Calu3 (cell line): ENCODE measurements at regions not wholly inside any gene's neighbourhood (a gene's known extent, or its start where the extent isn't known, plus 50 kb on each side); places are given as distances from the start of the nearest gene placed in this dataset.

Experiments used
- BruUV-seq: library from RNA; stranded (reverse); fragments of 400-500 nt; replicated peaks from 2 replicates; lab custom pipeline; 2021; lab: Mats Ljungman, UMichigan
- CTCF ChIA-PET: fragments of 300-600 bp; sonication (Branson Sonifier 250); formaldehyde crosslinking; loops from one replicate; lab custom pipeline; 2022; ENCODE audit warnings: antibody characterized with exemption; lab: Charles Lee
- DNase-seq: peaks from one replicate; pipeline ENCODE4 v3.0.0; 2022
- H3K27ac Mint-ChIP-seq: one replicate; pipeline ENCODE4 v1.8.0; 2022; ENCODE audit warnings: mixed read lengths; ENCODE audit not compliant: unreplicated experiment
- H3K27me3 Mint-ChIP-seq: one replicate; pipeline ENCODE4 v1.8.0; 2022; ENCODE audit warnings: mixed read lengths; ENCODE audit not compliant: unreplicated experiment
- H3K36me3 Mint-ChIP-seq: one replicate; pipeline ENCODE4 v1.8.0; 2022; ENCODE audit warnings: mild to moderate bottlenecking, moderate library complexity, mixed read lengths; ENCODE audit not compliant: insufficient read depth, unreplicated experiment
- H3K4me1 Mint-ChIP-seq: one replicate; pipeline ENCODE4 v1.8.0; 2022; ENCODE audit warnings: mild to moderate bottlenecking, low read depth, mixed read lengths; ENCODE audit not compliant: unreplicated experiment
- H3K4me3 Mint-ChIP-seq: one replicate; pipeline ENCODE4 v1.8.0; 2022; ENCODE audit warnings: mild to moderate bottlenecking, low read depth, moderate library complexity, mixed read lengths; ENCODE audit not compliant: unreplicated experiment
- H3K9me3 Mint-ChIP-seq: one replicate; pipeline ENCODE4 v1.8.0; 2022; ENCODE audit warnings: low read depth, mixed read lengths; ENCODE audit not compliant: unreplicated experiment
- intact Hi-C: fragments of 100-400 bp; cut with micrococcal nuclease; formaldehyde crosslinking; loops from one replicate; pipeline ENCODE4 v1.10.0; 2022; ENCODE audit not compliant: unreplicated experiment
- TF ChIP-seq, protein P1 (sequence below): fragments of 200-600 bp; IDR thresholded peaks from one replicate; pipeline ENCODE4 v1.8.0; 2022; ENCODE audit warnings: antibody characterized with exemption; ENCODE audit not compliant: unreplicated experiment

DNA sequence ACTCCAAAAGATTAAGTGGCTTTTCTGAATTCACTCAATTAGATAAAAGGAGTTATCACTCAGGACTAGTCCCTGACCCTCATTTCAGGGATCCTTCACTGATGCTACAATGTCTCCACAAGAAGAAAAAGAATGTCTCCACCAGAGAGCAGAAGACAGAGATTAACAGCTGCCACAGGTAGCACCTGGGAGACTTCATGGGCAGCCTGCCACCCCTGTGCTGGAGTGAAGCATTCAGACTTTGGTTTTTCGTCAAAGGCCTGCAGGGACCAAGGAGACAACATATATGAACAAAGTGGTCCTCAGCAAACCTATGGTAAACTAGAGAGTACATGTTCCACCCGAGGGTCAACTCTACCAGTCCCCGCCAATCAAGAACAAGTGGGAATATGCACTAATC lies 197.0 kb upstream of the ACVR2A start:
- no TSS peak for BruUV-seq
- no peak for DNase-seq
- CTCF ChIA-PET, result no interaction called here
- Mint-ChIP-seq H3K27ac (no peak overlapping the region), H3K9me3 (no peaks in the 10 kb centered on the region), H3K27me3 (no peaks in the 10 kb centered on the region), H3K4me1 (peaks cover 17% of the 10 kb centered on the region), H3K36me3 (no peaks in the 10 kb centered on the region), H3K4me3 (no peak overlapping the region)
- intact Hi-C loops, result loop anchor here (10.0 kb wide), 1 partner anchor 563 kb away; no protein-coding TSS in a partner anchor
- TF ChIP-seq, protein P1, sequence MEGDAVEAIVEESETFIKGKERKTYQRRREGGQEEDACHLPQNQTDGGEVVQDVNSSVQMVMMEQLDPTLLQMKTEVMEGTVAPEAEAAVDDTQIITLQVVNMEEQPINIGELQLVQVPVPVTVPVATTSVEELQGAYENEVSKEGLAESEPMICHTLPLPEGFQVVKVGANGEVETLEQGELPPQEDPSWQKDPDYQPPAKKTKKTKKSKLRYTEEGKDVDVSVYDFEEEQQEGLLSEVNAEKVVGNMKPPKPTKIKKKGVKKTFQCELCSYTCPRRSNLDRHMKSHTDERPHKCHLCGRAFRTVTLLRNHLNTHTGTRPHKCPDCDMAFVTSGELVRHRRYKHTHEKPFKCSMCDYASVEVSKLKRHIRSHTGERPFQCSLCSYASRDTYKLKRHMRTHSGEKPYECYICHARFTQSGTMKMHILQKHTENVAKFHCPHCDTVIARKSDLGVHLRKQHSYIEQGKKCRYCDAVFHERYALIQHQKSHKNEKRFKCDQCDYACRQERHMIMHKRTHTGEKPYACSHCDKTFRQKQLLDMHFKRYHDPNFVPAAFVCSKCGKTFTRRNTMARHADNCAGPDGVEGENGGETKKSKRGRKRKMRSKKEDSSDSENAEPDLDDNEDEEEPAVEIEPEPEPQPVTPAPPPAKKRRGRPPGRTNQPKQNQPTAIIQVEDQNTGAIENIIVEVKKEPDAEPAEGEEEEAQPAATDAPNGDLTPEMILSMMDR, result no peak

DNA sequence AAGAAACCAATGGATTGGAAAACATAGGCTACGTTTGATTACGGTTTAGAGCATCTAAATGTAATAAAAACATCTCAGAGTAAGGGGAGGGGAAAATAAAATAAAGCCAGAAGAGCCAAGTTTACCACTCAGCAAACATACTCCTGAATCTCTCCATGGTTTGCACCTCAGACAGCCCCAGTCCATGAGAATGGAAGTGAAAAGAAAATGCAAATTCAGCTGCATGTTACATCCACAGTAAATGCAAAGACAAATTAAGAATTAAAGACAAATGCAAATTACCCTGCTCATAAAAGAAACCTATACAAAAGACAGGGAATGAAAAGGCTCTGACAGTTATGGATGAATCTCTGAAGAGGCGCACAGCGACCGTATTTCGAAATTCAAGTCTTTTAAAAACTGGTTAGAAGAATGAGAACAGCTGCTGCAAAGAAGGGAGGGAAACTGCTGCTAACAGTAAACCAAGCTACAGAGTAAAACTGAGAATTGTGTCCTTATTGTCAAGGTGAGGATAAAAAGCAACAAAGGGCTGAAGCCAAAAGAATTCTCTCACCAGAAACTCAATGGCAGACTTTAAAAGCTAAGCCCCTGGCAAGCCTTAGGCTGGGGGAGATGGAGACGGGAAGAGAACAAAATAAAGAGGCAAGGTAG lies 197.9 kb upstream of the ACVR2A start:
- TF ChIP-seq, protein P1, result no peak
- H3K27me3 Mint-ChIP-seq, result no peaks in the 10 kb centered on the region
- no peaks in the 10 kb centered on the region for H3K9me3 Mint-ChIP-seq
- intact Hi-C loops, result loop anchor here (10.0 kb wide), 1 partner anchor 562 kb away; no protein-coding TSS in a partner anchor
- no peaks in the 10 kb centered on the region for H3K36me3 Mint-ChIP-seq
- H3K4me1 Mint-ChIP-seq, result peaks cover 18% of the 10 kb centered on the region
- no peak overlapping the region for H3K4me3 Mint-ChIP-seq
- no peak overlapping the region for H3K27ac Mint-ChIP-seq
- DNase-seq, result no peak
- no TSS peak for BruUV-seq
- CTCF ChIA-PET, result no interaction called here

- no peak overlapping the region for H3K27ac Mint-ChIP-seq
- no peaks in the 10 kb centered on the region for H3K36me3 Mint-ChIP-seq
- H3K9me3 Mint-ChIP-seq, result peaks cover 3% of the 10 kb centered on the region
- intact Hi-C loops, result loop anchor here (10.0 kb wide), 1 partner anchor 560 kb away; no protein-coding TSS in a partner anchor
- H3K27me3 Mint-ChIP-seq, result no peaks in the 10 kb centered on the region
- TF ChIP-seq, protein P1, result no peak
- peaks cover 19% of the 10 kb centered on the region for H3K4me1 Mint-ChIP-seq
- no TSS peak for BruUV-seq
- H3K4me3 Mint-ChIP-seq, result no peak overlapping the region
- CTCF ChIA-PET, result no interaction called here
- DNase-seq, result no peak
Measured at GRCh38 chr2:147644491-147644890, 200.3 kb upstream of the ACVR2A start.

- BruUV-seq, result no TSS peak
- Mint-ChIP-seq H3K27ac (no peak overlapping the region), H3K4me3 (no peak overlapping the region), H3K9me3 (peaks cover 3% of the 10 kb centered on the region), H3K4me1 (peaks cover 10% of the 10 kb centered on the region), H3K27me3 (no peaks in the 10 kb centered on the region), H3K36me3 (no peaks in the 10 kb centered on the region)
- DNase-seq, result no peak
- TF ChIP-seq, protein P1, result no peak
- CTCF ChIA-PET, result no interaction called here
- intact Hi-C loops, result loop anchor here (10.0 kb wide), 1 partner anchor 558 kb away; no protein-coding TSS in a partner anchor
Measured at GRCh38 chr2:147642765-147643164, 202.1 kb upstream of the ACVR2A start.
